ENCODE measurements at regions not wholly inside any gene's neighbourhood (a gene's known extent, or its start where the extent isn't known, plus 50 kb on each side); places are given as distances from the start of the nearest gene placed in this dataset.
"Not testable (repeated sequence)": the region's sequence is repeated elsewhere in the genome, so short reads cannot be mapped to it uniquely, and the experiment has no call there.

GRCh38 chr17:45649796-45650195 is 134.3 kb upstream of the CRHR1 start:
- DNase-seq (ENCODE audit: low read depth), result no peak

GRCh38 chr17:45650561-45650960 is 133.6 kb upstream of the CRHR1 start:
- no peak for DNase-seq (ENCODE audit: low read depth)

- DNase-seq (ENCODE audit: low read depth), result no peak
Observed at GRCh38 chr17:45651145-45651709, 132.9 kb upstream of the CRHR1 start.

GRCh38 chr17:45653616-45654015 is 130.5 kb upstream of the CRHR1 start:
- DNase-seq (ENCODE audit: low read depth), result no peak

GRCh38 chr17:45656527-45657181 is 127.5 kb upstream of the CRHR1 start:
- DNase-seq (ENCODE audit: low read depth), result no peak

- DNase-seq (ENCODE audit: low read depth), result no peak
Observed at GRCh38 chr17:45660474-45660873, 123.6 kb upstream of the CRHR1 start.

GRCh38 chr17:45662432-45662831 is 121.7 kb upstream of the CRHR1 start:
- no peak for DNase-seq (ENCODE audit: low read depth)

GRCh38 chr17:45663772-45664171 is 120.3 kb upstream of the CRHR1 start:
- DNase-seq (ENCODE audit: low read depth), result no peak

- DNase-seq (ENCODE audit: low read depth), result no peak
Observed at GRCh38 chr17:45664921-45665320, 119.2 kb upstream of the CRHR1 start.

GRCh38 chr17:45666046-45666600 is 118.0 kb upstream of the CRHR1 start:
- DNase-seq (ENCODE audit: low read depth), result no peak

- no peak for DNase-seq (ENCODE audit: low read depth)
Observed at GRCh38 chr17:45666641-45667040, 117.5 kb upstream of the CRHR1 start.

- DNase-seq (ENCODE audit: low read depth), result no peak
Observed at GRCh38 chr17:45667591-45668171, 116.4 kb upstream of the CRHR1 start.

- no peak for DNase-seq (ENCODE audit: low read depth)
Observed at GRCh38 chr17:45668316-45668715, 115.8 kb upstream of the CRHR1 start.

- no peak for DNase-seq (ENCODE audit: low read depth)
Observed at GRCh38 chr17:45672301-45672700, 111.8 kb upstream of the CRHR1 start.

- no peak for DNase-seq (ENCODE audit: low read depth)
Observed at GRCh38 chr17:45672792-45673191, 111.3 kb upstream of the CRHR1 start.

- DNase-seq (ENCODE audit: low read depth), result not testable (repeated sequence)
Observed at GRCh38 chr17:45673759-45674158, 110.4 kb upstream of the CRHR1 start.

- no peak for DNase-seq (ENCODE audit: low read depth)
Observed at GRCh38 chr17:45675012-45675411, 109.1 kb upstream of the CRHR1 start.

GRCh38 chr17:45675892-45676291 is 108.2 kb upstream of the CRHR1 start:
- DNase-seq (ENCODE audit: low read depth), result no peak

GRCh38 chr17:45676695-45677094 is 107.4 kb upstream of the CRHR1 start:
- no peak for DNase-seq (ENCODE audit: low read depth)

- DNase-seq (ENCODE audit: low read depth), result no peak
Observed at GRCh38 chr17:45677770-45678169, 106.3 kb upstream of the CRHR1 start.

- no peak for DNase-seq (ENCODE audit: low read depth)
Observed at GRCh38 chr17:45679426-45679825, 104.7 kb upstream of the CRHR1 start.

- DNase-seq (ENCODE audit: low read depth), result no peak
Observed at GRCh38 chr17:45680360-45680759, 103.8 kb upstream of the CRHR1 start.

GRCh38 chr17:45681706-45682105 is 102.4 kb upstream of the CRHR1 start:
- no peak for DNase-seq (ENCODE audit: low read depth)

- no peak for DNase-seq (ENCODE audit: low read depth)
Observed at GRCh38 chr17:45686250-45686649, 97.9 kb upstream of the CRHR1 start.
